ENCODE measurements at regions not wholly inside any gene's neighbourhood (a gene's known extent, or its start where the extent isn't known, plus 50 kb on each side); places are given as distances from the start of the nearest gene placed in this dataset.

GRCh38 chr3:95883801-95884200 is 930.6 kb upstream of the EPHA6 start:
- no peak for DNase-seq

GRCh38 chr3:95886616-95887015 is 927.8 kb upstream of the EPHA6 start:
- no peak for DNase-seq

DNA sequence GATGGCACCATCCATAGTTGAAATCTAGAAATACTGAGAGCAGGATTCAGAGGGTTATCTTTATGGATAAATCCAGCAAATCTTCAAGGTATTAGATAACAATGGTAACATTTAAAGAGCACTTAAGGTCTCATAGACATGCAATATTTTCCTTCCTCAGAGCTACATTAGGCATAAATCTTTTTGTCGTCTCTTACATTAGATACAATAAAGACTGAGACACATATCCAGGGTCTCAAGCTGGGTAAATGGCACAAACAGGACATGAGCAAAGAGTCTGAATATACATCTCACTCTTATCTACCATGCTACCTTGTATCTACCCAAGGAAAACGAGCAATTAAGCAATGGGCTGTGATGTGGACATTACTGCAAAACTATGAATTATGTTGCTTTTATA is 927.3 kb upstream of the EPHA6 start:
- DNase-seq: no peak

GRCh38 chr3:95894820-95895219 is 919.6 kb upstream of the EPHA6 start:
- no peak for DNase-seq

- no peak for DNase-seq
Measured at GRCh38 chr3:95899494-95899893, 914.9 kb upstream of the EPHA6 start.

DNA sequence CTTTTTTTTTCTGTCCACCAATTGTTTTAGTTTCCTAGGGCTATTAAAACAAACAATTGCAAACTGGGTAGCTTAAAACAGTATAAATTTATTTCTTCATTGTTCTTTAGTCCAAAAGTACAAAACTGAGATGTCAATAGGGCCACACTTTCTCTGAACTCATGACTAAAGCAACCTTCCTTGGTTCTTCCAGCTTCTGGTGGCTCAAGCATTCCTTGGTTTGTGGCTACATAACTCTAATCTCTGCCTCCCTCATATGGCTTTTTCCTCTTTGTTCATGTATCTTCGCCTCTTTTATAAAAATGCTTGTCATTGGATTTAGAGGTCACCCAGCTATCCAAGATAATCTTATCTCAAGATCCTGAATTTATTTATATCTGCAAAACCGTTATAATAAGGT is 914.5 kb upstream of the EPHA6 start:
- no peak for DNase-seq

DNA sequence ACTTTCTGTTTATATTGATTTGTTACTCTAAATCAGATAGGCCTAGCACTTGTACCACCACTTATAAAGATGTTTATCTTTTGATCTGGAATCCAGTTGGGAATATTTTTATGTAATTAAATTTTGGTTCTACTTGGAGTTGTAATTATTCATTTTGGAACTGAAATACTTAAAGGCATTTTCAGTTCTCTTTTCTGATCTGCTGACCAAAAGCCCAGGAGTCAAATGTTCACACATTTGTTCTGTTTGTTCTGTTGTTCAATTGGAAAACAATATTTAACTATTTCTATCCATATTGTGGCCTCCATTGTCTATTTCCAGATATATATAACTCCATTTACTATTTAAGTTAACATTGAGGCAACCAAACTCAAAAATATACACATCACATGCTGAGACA is 912.4 kb upstream of the EPHA6 start:
- DNase-seq: no peak

GRCh38 chr3:95905182-95905581 is 909.2 kb upstream of the EPHA6 start:
- DNase-seq: no peak

GRCh38 chr3:95911767-95912166 is 902.6 kb upstream of the EPHA6 start:
- no peak for DNase-seq

DNA sequence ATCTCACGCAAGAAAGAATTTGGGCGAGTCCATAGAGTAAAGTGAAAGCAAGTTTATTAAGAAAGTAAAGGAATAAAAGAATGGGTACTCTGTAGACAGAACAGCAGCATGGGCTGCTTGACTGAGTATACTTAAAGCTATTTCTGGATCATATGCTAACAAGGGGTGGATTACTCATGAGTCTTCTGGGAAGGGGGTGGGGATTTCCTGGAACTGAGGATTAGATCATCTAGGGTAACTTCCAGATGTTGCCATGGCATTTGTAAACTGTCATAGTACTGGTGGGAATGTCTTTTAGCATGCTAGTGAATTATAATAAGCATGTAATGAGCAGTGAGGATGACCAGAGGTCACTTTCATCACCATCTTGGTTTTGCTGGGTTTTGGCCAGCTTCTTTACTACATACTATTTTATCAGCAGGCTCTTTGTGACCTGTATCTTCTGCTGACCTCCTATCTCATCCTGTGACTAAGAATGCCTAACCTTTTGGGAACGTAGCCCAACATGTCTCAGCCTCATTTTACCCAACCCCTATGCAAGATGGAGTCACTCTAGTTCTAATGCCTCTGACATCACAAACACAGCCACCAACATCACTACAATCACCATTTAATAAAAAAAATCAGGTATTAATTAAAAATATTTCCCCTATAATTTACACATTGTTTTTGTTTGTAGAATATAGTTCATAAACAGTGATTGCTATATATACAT is 890.7 kb upstream of the EPHA6 start:
- DNase-seq: no peak

GRCh38 chr3:95926904-95927501 is 887.4 kb upstream of the EPHA6 start:
- no peak for DNase-seq

DNA sequence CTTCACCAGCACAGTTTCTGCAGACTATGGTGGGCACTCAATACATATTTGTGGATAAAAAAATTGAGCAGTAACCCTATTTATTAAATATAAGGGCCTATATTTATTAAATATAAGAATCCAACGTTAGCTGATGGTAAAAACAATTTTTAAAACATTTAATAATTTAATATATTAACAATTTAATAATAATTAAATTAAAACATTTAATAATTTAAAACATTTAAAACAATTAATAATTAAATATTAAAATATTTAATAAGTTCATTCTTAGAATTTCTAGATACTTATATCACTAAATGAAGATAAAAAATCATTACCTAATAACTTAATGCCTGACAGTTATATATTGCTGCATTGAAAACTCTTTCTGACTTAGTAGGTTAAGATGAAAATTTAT is 880.2 kb upstream of the EPHA6 start:
- no peak for DNase-seq

DNA sequence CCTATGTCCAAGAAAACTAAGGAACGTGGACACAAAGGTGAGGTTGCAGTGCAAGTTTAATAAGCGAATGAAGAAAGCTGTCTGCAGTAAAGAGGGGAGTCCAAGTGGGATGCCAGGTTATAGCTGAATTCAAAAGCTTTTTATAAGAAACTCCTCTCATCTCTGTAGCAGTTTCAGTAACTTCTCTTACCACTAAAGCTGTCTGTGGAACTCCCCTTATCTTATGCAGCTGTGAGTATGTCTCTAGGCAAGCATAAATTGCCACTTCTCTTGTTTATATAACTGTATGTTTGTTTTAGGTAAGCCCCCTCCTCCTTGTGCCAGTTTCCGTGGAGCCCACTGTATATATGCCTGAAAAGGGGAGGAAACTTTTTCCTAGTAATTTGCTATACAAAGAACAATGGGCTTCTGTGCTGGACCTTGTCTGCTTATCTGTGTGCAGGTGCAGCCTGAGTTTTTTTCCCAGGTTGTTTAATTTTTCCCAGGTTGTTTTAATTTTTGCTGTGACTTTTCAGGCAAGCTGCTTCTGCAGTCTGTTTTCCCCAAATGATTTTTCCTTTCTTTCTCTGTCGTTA is 875.1 kb upstream of the EPHA6 start:
- DNase-seq: no peak

DNA sequence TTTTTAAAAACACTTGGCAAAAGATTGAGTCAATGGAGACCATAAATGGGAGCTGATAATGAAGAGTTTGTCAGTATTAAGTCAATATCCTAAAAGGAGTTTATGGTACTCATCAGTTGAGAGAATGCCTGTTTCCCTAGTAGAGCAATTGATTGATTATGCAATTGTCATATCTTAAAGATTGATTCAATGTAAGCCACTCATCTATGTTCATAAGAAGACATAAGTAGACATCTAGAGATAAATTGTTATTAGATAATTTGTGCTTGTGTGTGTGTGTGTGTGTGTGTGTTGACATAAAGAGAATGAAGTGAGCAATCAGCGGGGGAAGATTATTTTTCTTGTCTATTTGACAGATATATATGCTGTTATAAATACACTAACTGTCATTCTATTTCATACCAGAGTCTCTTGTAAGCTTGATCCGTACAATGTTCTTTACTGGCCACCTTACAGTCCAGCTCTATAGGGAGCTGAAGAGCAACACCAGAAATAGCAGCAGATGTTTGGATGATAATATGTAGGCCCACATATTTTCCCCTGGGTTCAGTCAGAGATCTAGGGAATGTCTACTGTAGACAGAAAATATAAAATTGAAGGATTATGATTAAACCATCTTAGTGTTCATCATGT is 848.6 kb upstream of the EPHA6 start:
- DNase-seq: no peak

DNA sequence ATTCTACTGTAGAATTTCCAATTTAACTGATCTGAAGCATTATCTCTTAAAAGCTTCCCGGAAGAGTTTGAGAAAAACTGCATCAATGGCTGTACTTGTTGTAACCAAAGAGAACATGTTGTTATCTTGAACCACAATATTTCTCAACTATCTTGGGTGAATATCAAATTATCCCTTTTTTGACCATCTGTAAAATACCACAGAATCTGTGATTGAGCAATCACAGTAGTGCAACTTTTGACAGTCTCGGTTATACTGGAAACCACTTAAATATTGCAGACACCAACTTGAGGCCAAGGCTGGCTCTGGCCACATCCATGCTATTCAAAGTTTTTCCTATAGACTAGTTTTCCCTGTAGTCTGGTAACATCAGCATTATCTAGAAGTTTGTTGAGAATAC is 842.8 kb upstream of the EPHA6 start:
- DNase-seq: no peak

- DNase-seq: no peak
Measured at GRCh38 chr3:95994338-95994737, 820.1 kb upstream of the EPHA6 start.

DNA sequence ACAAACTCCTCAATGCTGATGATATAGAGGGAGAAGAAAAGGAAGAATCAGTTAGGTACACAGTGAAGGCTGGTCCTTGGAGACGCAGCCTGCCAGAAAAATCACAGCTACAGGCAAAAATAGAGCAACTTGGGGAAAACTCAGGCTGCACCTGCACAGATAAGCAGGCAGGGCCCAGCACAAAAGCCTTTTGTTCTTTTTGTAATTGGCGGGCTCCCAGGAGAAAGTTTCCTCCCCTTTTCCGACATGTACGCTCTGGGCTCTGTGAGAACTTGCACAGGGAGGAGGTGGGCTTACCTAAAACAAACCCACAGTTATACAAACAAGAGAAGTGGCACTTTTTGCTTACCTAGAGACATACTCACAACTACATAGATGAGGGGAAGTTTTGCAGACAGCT is 813.4 kb upstream of the EPHA6 start:
- no peak for DNase-seq

DNA sequence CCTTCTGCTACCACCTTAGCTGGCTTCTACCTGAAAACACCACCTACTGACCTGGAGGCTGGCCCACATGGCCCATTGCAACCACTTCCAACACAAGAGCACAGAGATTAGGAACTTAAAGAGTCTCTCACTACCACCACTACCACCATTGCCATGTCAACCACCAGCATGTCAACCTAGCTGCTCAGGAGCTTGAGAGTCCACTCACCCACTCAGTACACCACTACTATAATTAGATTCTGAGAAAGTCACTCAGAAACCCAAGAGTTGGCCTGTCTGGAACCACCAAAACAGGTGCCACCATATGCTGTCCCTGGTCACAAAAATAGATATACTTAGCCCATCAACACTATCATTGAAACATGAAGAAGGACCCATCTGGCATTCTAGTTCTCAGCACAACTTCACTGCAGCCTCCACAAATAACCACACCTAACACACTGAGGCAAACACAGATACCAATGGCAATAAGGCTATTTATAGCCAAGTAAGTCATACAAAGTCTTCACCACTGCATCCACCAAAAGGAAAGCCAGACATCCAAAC is 806.7 kb upstream of the EPHA6 start:
- no peak for DNase-seq

DNA sequence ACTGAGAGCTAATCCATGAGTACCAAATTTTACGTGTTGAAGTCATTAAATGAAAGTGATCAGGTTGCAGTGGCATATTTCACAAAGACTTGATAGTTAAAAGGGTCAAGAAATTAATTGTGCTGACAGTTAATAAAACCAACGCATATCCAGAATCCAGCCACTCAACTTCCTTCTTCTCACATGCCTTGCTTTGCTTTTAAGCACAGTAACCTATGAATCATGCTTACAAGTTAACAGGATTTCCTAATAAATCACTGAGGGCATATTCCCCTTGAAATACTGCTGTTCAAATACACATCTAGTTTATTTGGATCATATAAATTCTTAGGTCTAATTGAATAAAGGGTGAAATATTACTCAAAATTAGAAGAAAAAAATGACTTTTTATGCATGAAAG is 801.5 kb upstream of the EPHA6 start:
- DNase-seq: no peak

DNA sequence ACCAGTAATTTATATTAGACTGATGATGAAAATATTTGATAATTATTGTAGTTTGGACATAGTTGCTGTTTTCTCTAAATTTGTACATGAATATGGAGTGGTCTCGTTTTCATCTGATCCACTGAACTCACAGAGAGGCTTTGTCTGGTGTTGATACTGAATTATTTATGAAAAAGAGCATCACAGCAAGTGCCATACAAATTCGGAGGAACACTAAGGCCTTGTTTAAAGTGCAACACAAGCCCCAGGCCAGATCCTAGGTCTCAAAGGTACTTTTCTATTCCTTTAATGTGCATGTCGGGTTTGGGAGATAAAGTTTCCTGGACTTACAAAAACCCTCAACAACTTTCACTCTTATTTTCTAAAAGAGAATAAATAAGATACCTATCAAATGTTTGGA is 796.8 kb upstream of the EPHA6 start:
- DNase-seq: no peak

DNA sequence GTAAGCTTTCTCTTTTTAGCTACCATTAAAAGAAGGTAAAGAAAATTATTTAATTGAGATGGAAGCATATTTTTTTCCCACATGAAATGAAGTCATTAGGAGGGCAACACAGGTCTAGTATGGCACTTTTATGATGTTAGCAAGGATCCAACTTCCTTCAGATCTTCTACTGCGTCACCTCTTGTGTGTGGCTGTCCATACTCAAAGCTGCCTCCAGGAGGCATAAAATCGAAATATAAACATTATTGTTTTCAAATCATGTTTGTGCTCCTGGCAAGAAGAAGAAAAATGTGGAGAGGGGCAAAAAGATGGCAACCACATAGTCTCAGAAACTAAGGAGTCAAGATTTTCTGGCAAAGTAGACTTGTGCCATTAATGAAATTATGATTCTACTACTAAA is 791.7 kb upstream of the EPHA6 start:
- no peak for DNase-seq

- DNase-seq: no peak
Measured at GRCh38 chr3:96027718-96028117, 786.7 kb upstream of the EPHA6 start.

DNA sequence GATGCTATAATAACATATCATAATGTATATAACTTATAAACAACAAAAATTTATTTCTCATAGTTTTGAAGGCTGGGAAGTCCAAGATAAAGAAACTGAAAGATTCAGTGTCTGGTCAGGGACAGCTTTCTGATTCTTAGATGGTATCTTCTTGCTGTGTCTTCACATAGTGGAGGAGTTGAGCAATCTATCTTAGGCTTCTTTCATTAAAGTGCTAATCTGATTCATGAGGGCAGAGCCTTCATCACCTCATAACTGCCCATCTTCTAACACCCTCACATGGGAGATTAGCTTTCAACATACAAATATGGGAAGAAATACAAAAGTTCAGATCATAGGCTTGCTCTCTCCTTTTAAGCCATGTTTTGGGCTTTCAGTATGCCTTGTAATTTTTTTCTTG is 774.8 kb upstream of the EPHA6 start:
- no peak for DNase-seq

DNA sequence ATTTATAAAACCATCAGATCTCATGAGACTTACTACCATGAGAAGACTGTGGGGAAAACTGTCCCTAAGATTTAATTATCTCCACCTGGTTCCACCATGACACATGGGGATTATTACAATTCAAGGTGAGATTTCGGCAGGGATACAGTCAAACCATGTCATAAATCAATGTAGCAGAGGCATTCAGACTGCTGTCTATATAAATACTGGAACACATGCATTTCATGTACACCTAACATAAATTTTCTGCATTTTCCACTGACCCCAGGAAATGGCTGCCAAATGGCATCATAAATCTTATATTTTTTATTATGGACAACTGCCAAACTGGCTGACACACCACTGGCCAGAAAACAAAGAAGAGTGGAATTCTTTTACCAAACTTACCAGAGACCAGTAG is 755.1 kb upstream of the EPHA6 start:
- no peak for DNase-seq
